ENCODE measurements at regions not wholly inside any gene's neighbourhood (a gene's known extent, or its start where the extent isn't known, plus 50 kb on each side); places are given as distances from the start of the nearest gene placed in this dataset.
"Not testable (repeated sequence)": the region's sequence is repeated elsewhere in the genome, so short reads cannot be mapped to it uniquely, and the experiment has no call there.

DNA sequence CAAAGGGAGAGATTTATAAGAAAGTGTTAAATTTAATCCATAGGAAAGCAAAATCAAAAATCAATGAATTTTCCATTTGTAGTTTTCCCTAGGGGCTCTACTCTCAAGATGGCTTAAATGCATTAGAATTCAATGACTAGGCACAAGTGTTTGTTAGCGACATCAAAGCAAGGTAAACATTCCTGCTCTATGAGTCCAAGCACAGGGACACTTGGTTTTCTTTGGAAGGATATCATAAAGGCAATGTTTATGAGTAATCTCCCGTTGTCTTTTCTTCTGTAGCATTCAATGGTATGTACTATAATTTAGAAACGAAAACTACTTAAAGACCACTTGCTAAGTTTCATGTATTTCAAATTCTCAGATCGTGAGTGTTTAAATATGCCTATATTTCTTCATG is 54.8 kb upstream of the ZNF717 start:
- DNase-seq, result not testable (repeated sequence)

DNA sequence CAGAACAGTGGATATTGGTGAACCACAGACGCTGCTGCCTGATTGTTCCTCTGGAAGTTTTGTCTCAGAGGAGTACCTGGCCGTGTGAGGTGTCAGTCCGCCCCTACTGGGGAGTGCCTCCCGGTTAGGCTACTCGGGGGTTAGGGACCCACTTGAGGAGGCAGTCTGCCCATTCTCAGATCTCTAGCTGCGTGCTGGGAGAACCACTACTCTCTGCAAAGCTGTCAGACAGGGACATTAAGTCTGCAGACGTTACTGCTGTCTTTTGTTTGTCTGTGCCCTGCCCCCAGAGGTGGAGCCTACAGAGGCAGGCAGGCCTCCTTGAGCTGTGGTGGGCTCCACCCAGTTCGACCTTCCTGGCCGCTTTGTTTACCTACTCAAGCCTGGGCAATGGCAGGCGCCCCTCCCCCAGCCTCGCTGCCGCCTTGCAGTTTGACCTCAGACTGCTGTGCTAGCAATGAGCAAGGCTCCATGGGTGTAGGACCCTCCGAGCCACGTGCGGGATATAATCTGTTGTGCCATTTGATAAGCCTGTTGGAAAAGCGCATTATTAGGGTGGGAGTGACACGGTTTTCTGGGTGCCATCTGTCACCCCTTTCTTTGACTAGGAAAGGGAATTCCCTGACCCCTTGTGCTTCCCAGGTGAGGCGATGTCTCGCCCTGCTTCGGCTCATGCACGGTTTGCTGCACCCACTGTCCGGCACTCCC is 65.1 kb upstream of the ZNF717 start:
- not testable (repeated sequence) for DNase-seq

DNA sequence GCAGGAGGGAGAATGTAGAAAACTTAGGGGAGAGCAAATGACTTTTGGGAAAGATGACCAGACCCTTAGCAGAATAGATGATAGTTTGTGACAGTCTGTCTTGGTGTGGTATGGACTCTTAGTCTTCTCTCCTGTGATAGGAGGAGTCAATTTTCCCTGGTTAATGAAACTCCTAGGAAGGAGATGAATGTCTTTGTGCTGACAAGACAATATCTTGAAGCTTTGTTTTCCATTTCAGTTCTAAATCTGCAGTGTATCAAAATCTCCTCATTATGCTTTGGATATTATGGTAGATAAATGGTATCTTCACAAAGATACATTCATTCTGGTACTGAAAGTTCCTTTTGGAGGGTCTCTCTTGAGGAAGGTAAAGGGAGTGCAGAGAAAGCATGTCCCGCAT is 77.8 kb upstream of the ZNF717 start:
- no peak for DNase-seq

DNA sequence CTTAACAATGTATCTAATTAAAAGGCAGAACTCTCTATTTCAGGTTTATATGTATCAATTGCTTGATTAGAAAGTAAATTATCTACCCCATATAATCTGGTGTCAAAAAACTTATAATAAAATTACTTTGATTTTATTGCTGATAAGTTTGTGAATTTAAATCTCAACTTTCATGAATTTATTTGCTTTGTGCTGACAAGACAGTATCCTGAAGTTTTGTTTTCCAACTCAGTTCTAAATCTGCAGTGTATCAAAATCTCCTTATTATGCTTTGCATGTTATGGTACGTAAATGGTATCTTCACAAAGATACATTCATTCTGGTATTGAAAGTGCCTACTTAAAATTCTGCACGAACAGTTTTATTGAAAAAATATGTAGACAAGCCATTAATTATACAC is 78.5 kb upstream of the ZNF717 start:
- DNase-seq, result no peak

DNA sequence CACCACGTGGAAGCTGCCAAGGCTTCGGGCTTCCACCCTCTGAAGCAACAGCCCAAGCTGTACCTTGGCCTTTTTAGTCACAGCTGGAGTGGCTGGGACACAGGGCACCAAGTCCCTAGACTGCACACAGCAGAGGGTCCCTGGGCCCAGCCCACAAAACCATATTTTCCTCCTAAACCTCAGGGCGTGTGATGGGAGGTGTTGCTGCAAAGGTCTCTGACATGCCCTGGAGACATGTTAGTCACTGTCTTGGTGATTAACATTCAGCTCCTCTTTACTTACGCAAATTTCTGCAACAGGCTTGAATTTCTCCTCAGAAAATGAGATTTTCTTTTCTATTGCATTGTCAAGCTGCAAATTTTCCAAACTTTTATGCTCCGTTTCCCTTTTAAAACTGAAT is 98.4 kb upstream of the ZNF717 start:
- not testable (repeated sequence) for DNase-seq

DNA sequence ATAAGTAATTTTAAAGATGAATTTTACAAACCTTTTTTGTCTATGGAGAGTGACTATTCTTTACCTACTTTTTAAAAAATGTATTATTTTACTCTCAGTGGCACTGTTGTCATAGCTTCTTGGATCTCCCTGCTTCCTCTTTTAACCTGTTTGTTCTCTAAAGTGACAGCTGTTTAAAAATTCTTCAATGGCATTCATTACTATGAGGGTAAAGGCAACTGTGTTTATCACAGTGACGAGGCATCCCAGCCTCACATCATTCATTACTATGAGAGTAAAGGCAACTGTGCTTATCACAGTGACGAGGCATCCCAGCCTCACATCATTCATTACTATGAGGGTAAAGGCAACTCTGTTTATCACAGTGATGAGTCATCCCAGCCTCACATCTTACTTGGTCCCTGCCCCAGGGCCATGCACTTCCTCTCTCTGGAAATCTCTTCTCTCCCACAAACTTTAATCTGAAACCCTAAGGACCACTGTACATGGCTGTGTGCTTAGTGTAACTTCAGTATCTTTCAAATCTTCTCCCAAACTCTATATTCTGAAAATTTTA is 101.7 kb upstream of the ZNF717 start:
- no peak for DNase-seq

DNA sequence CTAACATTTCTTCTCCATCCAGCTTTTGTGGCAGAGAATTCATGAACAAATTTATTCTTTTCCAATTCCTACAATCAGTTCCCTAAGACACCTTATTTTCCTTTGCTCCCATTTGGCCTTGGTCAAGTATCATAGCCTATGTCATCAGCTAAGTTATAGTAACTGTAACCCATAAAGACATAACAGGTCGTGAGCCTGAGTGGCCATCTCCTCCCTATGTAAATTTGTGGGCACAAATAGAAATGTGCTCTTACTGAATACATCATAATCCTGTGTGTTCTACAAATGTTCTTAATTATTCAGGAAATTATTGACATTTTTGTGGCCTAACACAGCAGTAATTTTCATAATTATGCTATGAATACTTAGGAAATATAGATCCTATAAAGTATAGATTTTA is 108.9 kb upstream of the ZNF717 start:
- DNase-seq, result no peak

DNA sequence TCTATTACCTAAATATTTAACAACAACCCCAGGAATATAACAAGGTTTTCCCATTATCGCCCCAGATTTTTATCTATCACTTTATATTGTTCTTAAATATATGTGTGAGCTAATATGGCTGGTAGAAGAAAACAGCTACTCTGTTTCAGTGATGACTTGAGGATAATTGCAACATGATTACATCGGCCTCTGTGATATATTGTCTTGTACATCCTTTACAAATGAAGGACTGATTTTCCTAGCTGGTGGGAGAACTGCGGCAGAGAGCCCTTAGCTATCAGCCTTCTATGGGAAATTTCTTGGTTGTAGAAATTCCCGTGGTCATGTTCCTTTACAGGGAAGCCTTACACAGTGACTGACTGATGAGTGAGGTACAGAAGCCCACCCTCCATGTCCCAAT is 110.9 kb upstream of the ZNF717 start:
- DNase-seq, result no peak

DNA sequence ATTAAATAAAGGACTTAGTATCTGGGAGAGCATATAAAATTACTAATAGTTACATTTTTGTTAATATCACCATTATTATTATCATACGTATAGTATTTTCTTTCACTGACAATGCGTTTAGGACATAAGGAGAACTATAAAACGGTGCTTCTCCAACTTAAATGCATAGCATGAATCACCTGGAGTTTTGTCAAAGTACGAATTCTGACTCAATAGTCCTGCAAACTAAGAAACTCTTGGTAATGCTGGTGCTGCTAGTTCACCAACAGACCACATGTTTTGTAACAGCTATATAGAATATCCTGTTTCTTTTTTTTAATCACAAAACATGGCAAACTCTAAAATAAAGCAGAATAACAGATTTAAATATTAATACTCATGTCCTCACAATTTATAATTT is 116.1 kb upstream of the ZNF717 start:
- DNase-seq, result not testable (repeated sequence)

DNA sequence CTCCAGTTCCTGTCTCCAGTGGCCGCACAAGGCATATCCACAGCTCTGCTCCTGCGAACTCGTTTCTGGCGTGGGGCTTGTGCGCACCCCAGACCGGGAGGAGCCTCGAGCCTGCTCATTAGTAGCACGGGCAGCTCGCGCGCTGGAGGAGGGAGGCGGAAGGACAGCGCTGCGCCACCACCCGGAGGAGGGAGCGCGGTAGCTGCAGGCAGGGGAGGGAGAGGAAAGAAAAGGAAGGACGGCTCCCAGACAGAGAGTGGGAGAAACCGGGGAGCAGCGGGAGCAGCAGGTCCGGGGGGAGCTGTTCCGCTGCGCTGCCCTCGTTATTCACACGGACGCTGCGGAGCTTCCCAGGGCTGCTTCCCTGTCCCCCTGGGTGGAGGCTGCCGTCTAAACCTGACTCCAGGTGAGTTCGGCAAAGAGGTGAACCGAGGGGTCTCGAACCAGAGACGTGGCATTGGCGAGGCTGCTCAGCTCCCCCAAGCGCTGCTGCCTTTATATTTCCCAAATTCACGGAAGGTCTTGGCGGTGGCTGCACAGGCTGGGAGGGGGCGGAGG is 121.3 kb upstream of the ZNF717 start:
- no peak for DNase-seq

DNA sequence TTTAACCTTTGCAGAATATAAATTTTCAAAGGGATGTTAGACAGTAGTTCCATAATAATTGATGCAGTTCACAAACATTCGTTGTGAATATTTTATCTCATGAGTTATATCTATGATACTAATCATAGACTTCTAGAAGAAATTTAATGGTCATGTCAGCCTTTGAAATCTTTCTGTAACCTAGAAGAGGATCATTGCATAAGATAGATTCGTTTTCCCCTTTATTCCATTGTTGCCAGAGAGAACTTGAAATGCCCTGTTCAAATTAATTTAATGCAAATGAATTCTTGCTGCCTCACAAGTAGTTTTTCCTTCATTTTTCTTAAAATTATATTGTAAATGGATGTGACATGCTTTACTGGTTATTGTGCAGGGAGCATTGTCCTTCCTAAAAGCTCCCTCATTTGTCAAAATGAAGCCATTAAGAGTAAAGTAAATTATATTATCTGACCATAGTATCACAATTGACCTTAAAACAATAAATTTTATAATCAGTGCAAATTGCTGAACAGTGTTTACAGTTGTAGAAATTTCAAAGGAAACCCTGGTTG is 128.5 kb upstream of the ZNF717 start:
- DNase-seq, result no peak

DNA sequence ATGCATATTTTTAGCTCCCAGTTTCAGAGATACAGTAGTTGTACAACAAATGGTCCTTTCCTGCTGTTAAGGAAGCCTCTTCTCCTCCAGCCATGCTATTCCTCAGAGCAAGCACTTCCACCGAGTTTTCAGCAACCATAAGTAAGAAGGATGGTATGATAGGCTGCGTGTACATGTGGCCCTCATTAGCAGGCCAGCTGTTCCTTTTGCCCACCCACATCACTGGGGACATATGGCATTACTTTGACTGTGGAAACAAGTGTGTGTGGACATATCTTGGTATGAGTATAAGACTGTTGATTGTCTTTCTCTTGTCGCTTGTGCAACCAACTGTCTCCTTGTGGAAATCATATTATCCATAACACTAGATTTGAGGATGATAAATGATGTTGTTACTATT is 129.4 kb upstream of the ZNF717 start:
- not testable (repeated sequence) for DNase-seq

DNA sequence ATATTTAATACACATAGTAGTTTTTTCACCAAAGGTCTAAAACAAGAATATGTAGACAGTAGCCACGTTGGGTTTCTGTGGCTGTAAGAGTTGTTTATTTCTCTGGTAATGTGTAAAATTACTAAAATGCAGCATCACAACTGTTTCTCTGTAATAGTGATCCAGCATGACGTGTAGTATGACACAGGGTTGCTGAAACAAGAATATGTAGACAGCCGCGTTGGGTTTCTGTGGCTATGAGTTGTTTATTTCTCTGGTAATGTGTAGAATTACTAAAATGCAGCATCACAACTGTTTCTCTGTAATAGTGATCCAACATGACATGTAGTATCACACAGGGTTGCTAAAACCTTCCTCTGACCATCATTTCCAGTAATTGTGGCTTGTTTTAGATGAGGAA is 153.6 kb upstream of the ZNF717 start:
- DNase-seq, result no peak

DNA sequence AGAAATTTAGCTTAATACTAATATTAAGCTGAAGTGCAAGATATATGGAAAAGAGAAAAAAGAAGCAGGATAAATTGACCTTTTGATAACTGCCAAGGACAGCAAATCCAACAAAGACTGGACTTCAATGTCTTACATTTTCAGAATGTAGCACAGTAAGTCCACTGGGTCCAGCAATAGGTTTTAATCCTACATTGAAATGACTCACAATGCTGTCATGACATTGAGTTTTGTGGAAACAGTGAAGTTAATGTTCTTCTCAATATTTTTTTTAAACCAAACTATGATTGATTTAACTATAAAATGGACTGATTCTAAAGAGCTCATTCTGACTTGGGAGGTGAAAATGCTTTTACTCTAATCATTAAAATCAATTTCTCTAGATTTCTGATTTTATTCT is 166.6 kb upstream of the ZNF717 start:
- no peak for DNase-seq

DNA sequence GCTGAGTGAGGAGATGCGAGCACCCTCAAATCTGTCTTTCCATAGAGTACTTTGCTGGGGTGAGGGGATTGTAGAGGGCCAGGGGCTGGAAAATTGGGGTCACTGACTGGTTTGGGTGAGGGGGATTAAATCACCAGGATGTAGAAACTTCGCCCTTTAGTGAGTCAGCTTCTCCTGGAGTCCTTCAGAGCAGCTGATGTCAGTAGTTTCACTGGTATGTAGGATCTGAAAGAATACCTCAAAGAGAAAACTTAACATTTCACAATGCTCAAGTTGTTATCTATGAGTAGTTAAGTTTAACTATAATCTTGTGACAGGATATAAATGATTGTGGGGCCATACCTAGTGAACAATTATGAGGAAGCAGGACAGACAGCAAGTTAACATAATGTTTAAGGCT is 174.7 kb upstream of the ZNF717 start:
- not testable (repeated sequence) for DNase-seq

DNA sequence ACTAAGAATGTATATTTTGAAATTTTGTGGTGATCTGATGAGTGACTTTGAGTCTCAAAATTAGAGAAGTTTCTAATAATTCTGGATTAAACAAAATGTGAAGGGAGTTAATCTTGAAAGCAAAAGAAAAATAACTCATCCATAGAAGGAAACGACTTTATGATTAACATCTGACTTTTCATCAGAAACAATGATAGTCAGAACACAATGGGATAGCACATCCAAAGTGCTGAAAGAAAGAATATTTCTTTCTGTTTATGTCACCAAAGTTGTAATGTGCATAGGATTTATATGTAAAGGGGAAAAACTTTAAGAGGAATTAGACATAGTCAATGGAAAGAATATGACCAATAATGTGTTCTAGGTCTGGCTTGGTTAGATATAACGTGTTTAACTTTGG is 176.7 kb upstream of the ZNF717 start:
- not testable (repeated sequence) for DNase-seq

DNA sequence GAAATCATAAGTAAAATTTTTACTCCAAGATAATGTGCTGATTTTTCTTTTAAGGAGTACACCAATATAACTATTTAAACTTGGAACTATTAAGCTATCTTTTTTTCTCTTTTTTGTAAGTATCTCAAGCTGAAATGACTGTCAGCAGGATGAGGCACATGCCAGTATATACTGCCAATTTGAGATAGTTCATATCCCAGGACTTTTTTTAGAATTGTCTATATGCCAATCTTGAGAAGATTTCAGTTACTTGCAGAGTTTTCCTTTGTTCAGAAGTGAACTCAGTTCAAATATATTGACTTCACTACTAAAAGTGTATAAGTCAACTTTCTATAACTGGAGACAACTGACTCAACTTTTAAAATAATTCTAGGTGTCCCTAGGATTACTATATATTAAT is 181.7 kb upstream of the ZNF717 start:
- no peak for DNase-seq

DNA sequence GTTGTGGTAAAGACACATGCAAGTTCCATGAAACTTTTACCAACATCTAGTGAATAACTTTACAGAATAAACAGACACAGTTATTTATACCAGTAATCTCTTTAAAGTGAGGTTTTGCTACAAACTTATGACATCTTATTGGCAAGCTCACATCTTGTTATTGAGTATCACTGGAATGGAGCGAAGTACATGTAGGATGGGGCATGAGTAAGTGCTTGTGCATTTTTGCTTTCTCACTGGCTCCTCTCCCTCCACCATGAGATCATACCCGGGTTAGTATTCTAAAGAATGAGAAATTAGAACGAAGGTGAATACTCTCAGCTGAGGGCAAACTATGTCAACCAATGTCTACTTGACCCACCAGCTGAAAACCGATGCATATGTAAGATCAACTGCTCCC is 193.3 kb upstream of the ZNF717 start:
- no peak for DNase-seq

DNA sequence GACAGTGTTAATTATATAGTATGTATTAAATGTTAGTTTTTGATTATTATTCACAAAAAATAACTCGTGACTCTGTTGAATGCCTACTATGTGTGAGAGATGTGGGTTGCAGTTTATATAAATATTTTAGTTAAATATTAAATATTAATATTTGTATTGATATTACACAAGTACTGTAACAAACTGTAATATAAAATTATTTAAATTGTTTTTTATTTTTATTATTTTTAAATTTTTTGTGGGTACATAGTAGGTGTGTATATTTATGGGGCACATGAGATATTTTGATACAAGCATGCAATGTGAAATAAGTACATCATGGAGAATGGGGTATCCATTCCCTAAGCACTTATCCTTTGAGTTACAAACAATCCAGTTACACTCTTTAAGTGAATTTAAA is 196.1 kb upstream of the ZNF717 start:
- DNase-seq, result no peak

DNA sequence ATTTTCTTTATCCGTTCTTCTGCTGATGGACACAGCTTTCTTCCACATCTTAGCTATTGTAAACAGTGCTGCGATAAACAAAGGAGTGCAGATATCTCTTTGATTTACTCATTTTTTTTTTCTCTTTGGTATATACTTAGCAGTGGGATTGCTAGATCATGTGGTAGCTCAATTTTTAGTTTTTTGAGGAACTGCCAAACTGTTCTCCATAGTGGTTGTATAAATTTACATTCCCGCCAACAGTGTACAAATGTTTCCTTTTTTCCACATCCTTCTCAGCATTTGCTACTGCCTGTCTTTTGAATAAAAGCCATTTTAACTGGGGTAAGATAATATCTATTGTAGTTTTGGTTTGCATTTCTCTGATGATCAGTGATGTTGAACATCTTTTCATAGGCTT is 196.8 kb upstream of the ZNF717 start:
- DNase-seq, result no peak

DNA sequence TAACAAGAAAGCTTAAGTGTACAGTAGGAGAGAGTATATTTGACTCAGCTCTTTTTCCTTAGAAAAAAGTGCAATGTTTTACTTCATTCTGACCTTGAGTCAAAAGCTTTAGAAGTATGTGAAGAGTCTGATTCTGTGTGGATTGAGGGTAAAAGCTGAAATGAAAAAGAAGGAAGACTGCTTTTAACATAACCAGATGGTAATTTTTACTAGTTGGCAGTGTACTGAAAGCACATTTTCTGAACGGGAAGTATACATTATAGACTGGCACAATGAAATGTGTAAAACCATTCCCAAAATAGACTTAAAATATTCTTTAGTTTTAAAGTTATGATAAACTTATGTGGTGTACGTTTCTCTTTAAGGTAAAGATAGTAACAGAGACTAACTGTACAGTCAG is 197.8 kb upstream of the ZNF717 start:
- no peak for DNase-seq

DNA sequence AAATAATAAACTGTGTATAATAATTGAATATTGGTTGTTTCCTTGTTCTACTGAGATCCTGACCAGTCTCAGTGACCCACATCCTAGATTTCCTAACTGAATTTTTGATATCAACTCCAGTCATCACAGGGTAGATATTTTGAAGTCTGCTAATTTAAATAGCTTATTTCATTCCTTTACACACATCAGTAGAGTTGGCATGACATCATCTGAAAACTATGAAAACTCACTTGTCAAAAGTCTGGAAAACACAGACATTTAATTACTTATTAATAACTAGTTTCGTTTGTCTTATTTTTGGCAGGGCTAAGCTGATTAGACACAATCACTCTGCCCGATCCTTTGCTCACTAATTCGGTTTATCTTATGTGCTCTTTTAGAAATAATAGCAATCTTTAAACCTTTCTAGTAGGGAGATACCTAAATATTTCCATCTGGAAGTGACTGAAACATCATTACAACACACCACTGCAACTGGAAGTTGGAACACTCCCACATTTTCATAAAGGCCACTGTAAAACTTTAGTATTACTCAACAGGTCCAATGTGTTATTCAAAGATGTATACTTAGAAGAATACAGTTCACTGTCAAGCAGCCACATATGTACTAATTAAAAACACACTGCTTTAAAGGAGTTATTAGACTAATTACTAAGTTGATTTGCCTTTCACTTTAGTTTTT is 198.4 kb upstream of the ZNF717 start:
- DNase-seq, result no peak

DNA sequence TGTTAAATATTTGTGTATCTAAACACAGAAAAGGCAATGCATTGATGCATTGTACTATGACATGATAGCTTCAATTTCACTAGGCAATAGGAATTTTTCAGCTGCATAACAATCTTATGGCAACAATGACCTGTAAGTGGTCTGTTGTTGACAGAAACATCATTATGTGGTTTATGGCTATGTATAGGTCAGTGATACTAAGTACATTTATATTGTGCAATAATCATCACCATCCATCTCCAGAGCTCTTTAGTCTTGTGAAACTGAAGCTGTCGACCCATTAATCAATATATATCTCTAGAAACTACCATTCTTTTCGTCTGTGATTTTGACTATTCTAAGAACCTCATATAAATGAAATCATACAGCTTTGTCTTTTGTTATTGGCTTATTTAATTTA is 200.1 kb upstream of the ZNF717 start:
- no peak for DNase-seq

DNA sequence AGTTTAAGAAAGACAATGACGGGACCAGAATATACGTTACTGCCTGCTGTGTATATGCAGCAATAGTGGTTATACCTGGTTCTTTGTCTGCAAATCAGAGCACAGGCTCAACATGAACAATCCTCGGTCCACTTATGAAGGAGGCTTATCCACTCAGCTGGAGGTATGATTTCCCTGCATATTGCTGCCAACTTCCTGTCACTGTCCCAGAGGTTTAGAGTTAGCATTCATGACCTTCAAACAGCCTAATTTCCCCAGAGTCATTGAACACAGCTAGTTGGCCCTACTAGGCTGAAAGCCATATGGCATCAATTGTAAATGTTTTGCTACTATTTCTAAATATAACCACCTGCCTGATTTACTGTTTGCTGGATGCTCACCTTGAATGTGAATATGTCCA is 224.9 kb upstream of the ZNF717 start:
- no peak for DNase-seq
